HUES6 (cell line): ENCODE measurements at regions not wholly inside any gene's neighbourhood (a gene's known extent, or its start where the extent isn't known, plus 50 kb on each side); places are given as distances from the start of the nearest gene placed in this dataset.
A peak's percentile ranks its signal among the peaks of the same experiment; 100 is the strongest.
"Not testable (repeated sequence)": the region's sequence is repeated elsewhere in the genome, so short reads cannot be mapped to it uniquely, and the experiment has no call there.

Experiments used
- H3K27ac ChIP-seq: 2 replicates; pipeline ENCODE4 v1.7.0; 2013; ENCODE audit warnings: low read depth, mild to moderate bottlenecking, low read length, inconsistent platforms
- H3K27me3 ChIP-seq: 2 replicates; pipeline ENCODE4 v1.6.1; 2013; ENCODE audit warnings: low read length; ENCODE audit not compliant: control insufficient read depth, insufficient read depth
- H3K36me3 ChIP-seq: 2 replicates; pipeline ENCODE4 v1.6.1; 2013; ENCODE audit warnings: low read length; ENCODE audit not compliant: control insufficient read depth, insufficient read depth
- H3K4me1 ChIP-seq: 2 replicates; pipeline ENCODE4 v1.6.1; 2013; ENCODE audit warnings: low read length; ENCODE audit not compliant: control insufficient read depth, insufficient read depth
- H3K4me3 ChIP-seq: 2 replicates; pipeline ENCODE4 v1.5.1; 2013; ENCODE audit warnings: low read depth, low read length
- H3K9ac ChIP-seq: one replicate; pipeline ENCODE4 v1.6.1; 2013; ENCODE audit warnings: mild to moderate bottlenecking, low read length
- H3K9me3 ChIP-seq: 2 replicates; pipeline ENCODE4 v1.6.1; 2013; ENCODE audit warnings: low read depth, low read length; ENCODE audit not compliant: control insufficient read depth, insufficient read depth

DNA sequence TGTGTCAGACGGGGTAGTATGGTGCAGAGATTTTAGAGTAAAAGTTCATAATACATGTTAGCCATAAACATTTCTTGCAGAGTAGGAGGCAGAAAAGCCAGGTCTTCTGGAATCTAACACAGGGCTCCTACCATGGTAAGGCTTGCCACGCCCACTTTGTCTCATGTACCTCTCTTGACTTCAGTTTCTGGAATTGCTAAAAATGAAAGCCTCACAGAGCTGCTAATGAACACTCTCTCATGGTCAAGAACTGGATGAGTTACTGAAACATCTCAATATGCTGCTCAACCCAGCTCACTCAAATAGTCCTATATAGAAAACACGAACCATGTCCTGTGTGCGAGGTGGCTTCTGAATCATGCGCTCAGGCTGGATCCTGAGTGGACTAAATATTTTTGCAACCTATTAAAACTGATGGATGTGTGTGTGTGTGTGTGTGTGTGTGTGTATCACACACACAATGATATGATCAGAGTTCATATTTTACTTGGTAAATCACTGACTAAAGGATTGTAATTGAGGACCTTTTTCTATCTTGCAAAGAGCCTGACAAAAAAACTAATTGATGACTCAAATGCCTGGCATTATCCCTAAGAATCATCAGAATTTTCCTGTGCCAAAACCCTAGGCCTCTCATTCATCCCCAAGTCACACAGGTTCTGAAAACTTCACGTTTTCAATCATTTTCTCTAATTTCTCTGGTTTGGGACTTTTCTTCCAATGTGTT is 1306.6 kb downstream of the XPNPEP1 start:
- Histone ChIP-seq H3K4me3 (no peak overlapping the region), H3K36me3 (no peaks in the 10 kb centered on the region), H3K27ac (no peak overlapping the region), H3K9ac (no peak overlapping the region), H3K9me3 (no peaks in the 10 kb centered on the region), H3K4me1 (no peaks in the 10 kb centered on the region), H3K27me3 (no peaks in the 10 kb centered on the region)

GRCh38 chr10:108615576-108616320 is 1307.6 kb downstream of the XPNPEP1 start:
- no peak overlapping the region for H3K27ac ChIP-seq
- H3K36me3 ChIP-seq, result no peaks in the 10 kb centered on the region
- H3K4me3 ChIP-seq, result no peak overlapping the region
- no peaks in the 10 kb centered on the region for H3K4me1 ChIP-seq
- no peaks in the 10 kb centered on the region for H3K27me3 ChIP-seq
- no peaks in the 10 kb centered on the region for H3K9me3 ChIP-seq
- H3K9ac ChIP-seq, result no peak overlapping the region

DNA sequence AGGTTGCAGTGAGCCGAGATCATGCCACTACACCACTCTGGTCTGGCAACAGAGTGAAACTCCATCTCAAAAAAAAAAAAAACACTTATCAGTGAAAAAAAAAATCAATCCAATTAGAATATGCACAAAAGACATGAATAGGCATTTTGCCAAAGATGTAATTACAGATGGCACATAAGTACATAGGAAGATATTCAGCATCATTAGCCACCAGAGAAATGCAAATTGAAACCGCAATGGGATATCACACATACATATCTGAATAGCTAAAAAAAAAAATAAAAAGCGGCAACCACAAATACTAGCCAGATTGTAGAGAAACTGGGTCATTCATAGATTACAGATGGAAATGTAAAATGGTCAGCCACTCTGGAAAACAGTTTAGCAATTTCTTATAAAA is 1310.8 kb downstream of the XPNPEP1 start:
- Histone ChIP-seq H3K36me3 (no peaks in the 10 kb centered on the region), H3K27me3 (no peaks in the 10 kb centered on the region), H3K4me1 (no peaks in the 10 kb centered on the region), H3K9ac (no peak overlapping the region), H3K9me3 (no peaks in the 10 kb centered on the region), H3K27ac (no peak overlapping the region), H3K4me3 (no peak overlapping the region)

DNA sequence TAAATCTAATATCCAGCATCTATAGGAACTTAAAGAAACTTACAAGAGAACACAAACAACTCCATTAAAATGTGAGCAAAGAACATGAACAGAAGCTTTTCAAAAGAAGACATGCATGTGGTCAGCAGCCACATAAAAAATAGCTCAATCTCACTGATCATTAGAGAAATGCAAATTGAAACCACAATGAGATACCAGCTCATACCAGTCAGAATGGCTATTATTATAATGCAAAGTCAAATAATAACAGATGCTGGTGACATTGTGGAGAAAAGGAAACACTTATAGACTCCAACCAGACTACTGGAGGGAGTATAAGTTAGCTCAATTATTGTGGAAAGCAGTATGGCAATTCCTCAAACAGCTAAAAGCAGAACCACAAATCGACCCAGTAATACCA is 1314.5 kb downstream of the XPNPEP1 start:
- Histone ChIP-seq H3K36me3 (no peaks in the 10 kb centered on the region), H3K4me3 (no peak overlapping the region), H3K27me3 (no peaks in the 10 kb centered on the region), H3K9ac (no peak overlapping the region), H3K27ac (no peak overlapping the region), H3K4me1 (no peaks in the 10 kb centered on the region), H3K9me3 (no peaks in the 10 kb centered on the region)

DNA sequence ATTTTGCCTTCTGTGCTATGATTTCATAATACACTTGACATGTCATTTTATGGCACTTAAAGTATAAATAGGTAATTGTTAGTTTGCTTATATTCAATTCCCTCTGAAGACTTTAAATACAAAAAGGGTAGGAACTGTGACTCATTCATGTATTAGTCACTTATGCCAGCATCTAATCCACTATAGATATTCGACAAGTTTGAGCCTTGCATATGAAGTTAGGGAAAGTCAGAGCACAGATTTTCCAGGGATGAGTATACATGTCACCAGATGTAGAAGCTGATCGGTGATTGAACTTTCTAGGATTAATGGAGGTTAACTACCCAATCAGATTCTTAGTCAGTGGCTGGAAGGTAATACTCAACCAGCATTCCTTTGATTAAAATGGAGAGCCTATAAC is 1321.5 kb downstream of the XPNPEP1 start:
- Histone ChIP-seq H3K9ac (no peak overlapping the region), H3K4me3 (no peak overlapping the region), H3K36me3 (no peaks in the 10 kb centered on the region), H3K9me3 (no peaks in the 10 kb centered on the region), H3K4me1 (peaks cover 33% of the 10 kb centered on the region), H3K27ac (no peak overlapping the region), H3K27me3 (peaks cover 55% of the 10 kb centered on the region)

GRCh38 chr10:108600511-108600910 is 1322.8 kb downstream of the XPNPEP1 start:
- Histone ChIP-seq H3K4me1 (peaks cover 33% of the 10 kb centered on the region), H3K27me3 (peaks cover 69% of the 10 kb centered on the region)
- not testable (repeated sequence) for H3K4me3 ChIP-seq, H3K36me3 ChIP-seq, H3K27ac ChIP-seq, H3K9ac ChIP-seq, H3K9me3 ChIP-seq

DNA sequence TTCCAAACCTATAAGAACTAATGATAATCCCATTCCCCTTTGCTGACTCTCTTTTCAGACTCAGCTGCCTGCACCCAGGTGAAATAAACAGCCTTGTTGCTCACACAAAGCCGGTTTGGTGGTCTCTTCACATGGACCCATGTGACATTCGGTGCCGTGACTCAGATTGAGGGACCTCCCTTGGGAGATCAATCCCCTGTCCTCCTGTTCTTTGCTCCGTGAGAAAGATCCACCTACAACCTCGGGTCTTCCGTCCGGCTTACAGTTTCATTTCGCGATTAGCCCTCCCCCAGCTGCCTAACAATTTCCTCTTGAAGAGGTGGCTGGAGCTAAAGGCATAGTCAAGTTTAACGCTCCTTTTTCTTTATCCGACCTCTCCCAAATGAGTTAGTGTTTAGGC is 1324.0 kb downstream of the XPNPEP1 start:
- Histone ChIP-seq H3K4me1 (peaks cover 33% of the 10 kb centered on the region), H3K27me3 (peaks cover 80% of the 10 kb centered on the region)
- not testable (repeated sequence) for H3K4me3 ChIP-seq, H3K27ac ChIP-seq, H3K36me3 ChIP-seq, H3K9ac ChIP-seq, H3K9me3 ChIP-seq

GRCh38 chr10:108598831-108599230 is 1324.5 kb downstream of the XPNPEP1 start:
- H3K9ac ChIP-seq, result no peak overlapping the region
- H3K27me3 ChIP-seq, result peaks cover 85% of the 10 kb centered on the region
- H3K36me3 ChIP-seq, result no peaks in the 10 kb centered on the region
- H3K4me3 ChIP-seq, result peak overlapping the region; percentile 8
- H3K9me3 ChIP-seq, result no peaks in the 10 kb centered on the region
- peaks cover 33% of the 10 kb centered on the region for H3K4me1 ChIP-seq
- no peak overlapping the region for H3K27ac ChIP-seq

DNA sequence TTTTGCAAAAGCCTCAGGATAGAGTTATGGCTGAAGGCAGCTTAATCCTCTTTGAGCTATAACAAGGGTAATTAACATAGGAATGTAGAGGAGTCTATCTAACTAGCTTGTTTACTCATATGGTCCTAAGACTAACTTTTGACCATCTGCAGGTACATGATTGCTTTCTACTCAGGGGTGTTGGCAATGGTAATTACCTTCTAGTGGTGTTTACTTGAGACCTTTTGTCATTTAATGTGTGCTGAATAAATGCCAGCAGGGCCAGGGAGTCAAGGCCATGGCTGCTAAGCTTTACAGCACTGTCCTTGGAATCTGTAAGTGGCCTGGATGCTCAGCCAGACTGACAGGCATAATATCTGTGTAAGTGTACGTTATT is 1325.0 kb downstream of the XPNPEP1 start:
- Histone ChIP-seq H3K27me3 (peaks cover 86% of the 10 kb centered on the region), H3K9me3 (no peaks in the 10 kb centered on the region)

DNA sequence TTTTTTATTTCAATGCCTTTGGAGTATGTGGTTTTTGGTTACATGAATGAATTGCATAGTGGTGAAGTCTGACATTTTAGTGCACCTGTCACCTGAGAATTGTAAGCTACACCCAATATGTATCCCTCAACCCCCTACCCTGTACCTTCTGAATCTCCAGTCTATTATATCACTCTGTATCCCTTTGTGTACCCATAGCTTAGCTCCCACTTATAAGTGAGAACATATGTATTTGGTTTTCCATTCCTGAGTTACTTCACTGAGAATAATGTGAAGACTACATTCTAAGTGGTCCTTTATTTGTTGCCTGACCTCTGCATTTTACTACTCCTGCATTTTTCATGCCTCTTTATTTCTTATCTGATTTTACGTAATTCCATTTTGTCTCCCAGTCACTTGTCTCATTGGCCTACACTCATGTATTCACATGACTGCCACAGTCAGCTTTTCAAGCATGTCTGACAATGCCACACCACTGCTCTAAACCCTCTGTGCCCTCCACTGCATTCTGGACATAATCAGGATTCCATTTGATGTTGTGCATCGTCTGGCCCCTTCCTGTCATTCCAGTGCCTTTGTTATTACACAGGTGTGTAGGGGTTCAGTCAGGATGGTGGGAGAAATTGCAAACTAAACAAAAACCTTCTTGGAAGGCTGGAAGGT is 1325.5 kb downstream of the XPNPEP1 start:
- H3K4me1 ChIP-seq, result peaks cover 33% of the 10 kb centered on the region
- H3K4me3 ChIP-seq, result peak overlapping the region; percentile 20; the same call in 1 of the 2 replicates
- H3K36me3 ChIP-seq, result no peaks in the 10 kb centered on the region
- H3K27me3 ChIP-seq, result peaks cover 90% of the 10 kb centered on the region
- H3K27ac ChIP-seq, result no peak overlapping the region
- H3K9ac ChIP-seq, result no peak overlapping the region
- no peaks in the 10 kb centered on the region for H3K9me3 ChIP-seq

More for the DNA sequence above, 1325.0 kb downstream of the XPNPEP1 start:
- Histone ChIP-seq H3K9ac (no peak overlapping the region), H3K27ac (no peak overlapping the region), H3K4me3 (peak overlapping the region; percentile 20), H3K4me1 (peaks cover 33% of the 10 kb centered on the region), H3K36me3 (no peaks in the 10 kb centered on the region)

GRCh38 chr10:108597031-108597430 is 1326.3 kb downstream of the XPNPEP1 start:
- no peaks in the 10 kb centered on the region for H3K36me3 ChIP-seq
- H3K4me3 ChIP-seq, result no peak overlapping the region
- no peak overlapping the region for H3K9ac ChIP-seq
- H3K9me3 ChIP-seq, result no peaks in the 10 kb centered on the region
- H3K4me1 ChIP-seq, result peaks cover 33% of the 10 kb centered on the region
- H3K27me3 ChIP-seq, result peaks cover 87% of the 10 kb centered on the region
- no peak overlapping the region for H3K27ac ChIP-seq
